GM23248 (cell line): ENCODE measurements at regions not wholly inside any gene's neighbourhood (a gene's known extent, or its start where the extent isn't known, plus 50 kb on each side); places are given as distances from the start of the nearest gene placed in this dataset.

ENCODE experiments used
- DNase-seq: peaks from one replicate; pipeline ENCODE4 v3.0.0-alpha.2; 2015
- H2AFZ ChIP-seq: fragments of 200-600 bp; sonication (generic); 2 replicates; pipeline ENCODE4 v1.6.1; 2016; ENCODE audit warnings: antibody characterized with exemption
- H3F3A ChIP-seq: fragments of 200-600 bp; sonication (generic); 2 replicates; pipeline ENCODE4 v1.6.1; 2016; ENCODE audit warnings: mild to moderate bottlenecking, antibody characterized with exemption, mixed run types; ENCODE audit not compliant: insufficient read depth
- H3K27ac ChIP-seq: fragments of 200-600 bp; sonication (generic); 2 replicates; pipeline ENCODE4 v1.5.1; 2016; ENCODE audit warnings: mild to moderate bottlenecking
- H3K27me3 ChIP-seq: fragments of 200-600 bp; sonication (generic); replicated peaks from 2 replicates; pipeline ENCODE4 v1.6.1; 2016; ENCODE audit warnings: mild to moderate bottlenecking; ENCODE audit not compliant: insufficient read depth
- H3K36me3 ChIP-seq: fragments of 200-600 bp; sonication (generic); 2 replicates; pipeline ENCODE4 v1.6.1; 2016; ENCODE audit warnings: low read depth, mild to moderate bottlenecking
- H3K4me1 ChIP-seq: fragments of 200-600 bp; sonication (generic); 2 replicates; pipeline ENCODE4 v1.6.1; 2016; ENCODE audit warnings: mild to moderate bottlenecking; ENCODE audit not compliant: insufficient read depth
- H3K4me2 ChIP-seq: fragments of 200-600 bp; sonication (generic); one replicate; pipeline ENCODE4 v1.6.1; 2016; ENCODE audit warnings: mild to moderate bottlenecking; ENCODE audit not compliant: unreplicated experiment
- H3K4me3 ChIP-seq: fragments of 200-600 bp; sonication (generic); 2 replicates; pipeline ENCODE4 v1.5.1; 2016; ENCODE audit warnings: mild to moderate bottlenecking
- H3K79me2 ChIP-seq: fragments of 200-600 bp; sonication (generic); 2 replicates; pipeline ENCODE4 v1.6.1; 2016; ENCODE audit warnings: mild to moderate bottlenecking; ENCODE audit not compliant: insufficient read depth
- H3K9ac ChIP-seq: fragments of 200-600 bp; sonication (generic); 2 replicates; pipeline ENCODE4 v1.6.1; 2016; ENCODE audit warnings: mild to moderate bottlenecking
- H3K9me2 ChIP-seq: fragments of 200-600 bp; sonication (generic); 2 replicates; pipeline ENCODE4 v1.6.1; 2016; ENCODE audit warnings: mixed run types, mild to moderate bottlenecking, moderate library complexity; ENCODE audit not compliant: insufficient read depth
- H3K9me3 ChIP-seq: fragments of 200-600 bp; sonication (generic); one replicate; pipeline ENCODE4 v1.6.1; 2017; ENCODE audit warnings: low read depth
- H4K20me1 ChIP-seq: fragments of 200-600 bp; sonication (generic); 2 replicates; pipeline ENCODE4 v1.6.0; 2016; ENCODE audit not compliant: insufficient read depth
- EZH2 ChIP-seq: fragments of 200-600 bp; sonication (generic); IDR thresholded peaks from 2 replicates; pipeline ENCODE4 v1.6.1; 2018; ENCODE audit warnings: antibody characterized with exemption, mild to moderate bottlenecking; ENCODE audit not compliant: insufficient read depth, poor library complexity, severe bottlenecking
- EZH2phosphoT487 ChIP-seq: fragments of 200-600 bp; sonication (generic); IDR thresholded peaks from 2 replicates; pipeline ENCODE4 v1.6.1; 2018; ENCODE audit warnings: antibody characterized with exemption, moderate library complexity, mild to moderate bottlenecking, low read depth; ENCODE audit not compliant: insufficient read depth
- WGBS, 2 experiments: methylation state at CpG; one replicate each; pipeline ENCODE4 v1.1.6; 2015 to 2017; ENCODE audit warnings: low lambda C conversion rate in 2 of 2, low coverage in 1 of 2; ENCODE audit errors: missing lambda C conversion rate in 2 of 2; 5-methylcytosine and 5-hydroxymethylcytosine counted together
- in situ Hi-C: fragments of 300-500 bp; cut with MboI; formaldehyde crosslinking; loops from 2 replicates; pipeline ENCODE4 v1.15.0; 2020

DNA sequence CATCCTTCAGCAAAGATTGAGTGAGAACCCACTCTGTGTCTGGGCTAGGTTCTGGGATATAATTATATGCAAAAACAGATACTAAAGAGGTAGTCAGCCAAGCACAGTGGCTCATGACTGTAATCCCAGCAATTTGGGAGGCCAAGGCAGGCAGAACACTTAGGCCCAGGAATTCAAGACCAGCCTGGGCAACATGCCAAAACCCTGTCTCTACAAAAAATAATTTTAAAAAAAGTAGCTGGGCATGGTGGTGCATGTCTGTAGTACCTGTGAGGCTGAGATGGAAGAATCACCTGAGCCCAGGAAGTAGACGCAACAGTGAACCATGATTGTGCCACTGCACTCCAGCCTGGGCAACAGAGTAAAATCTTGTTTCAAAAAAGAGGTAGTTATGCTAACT, 237.5 kb upstream of the HMGA2 start:
- Histone ChIP-seq H3K9ac (no peak overlapping the region), H3K79me2 (no peaks in the 10 kb centered on the region), H2AFZ (no peak overlapping the region), H3K4me1 (no peaks in the 10 kb centered on the region), H3K27me3 (no peaks in the 10 kb centered on the region), H3K27ac (no peak overlapping the region), H3F3A (no peaks in the 10 kb centered on the region), H3K4me3 (no peak overlapping the region), H3K9me3 (no peaks in the 10 kb centered on the region), H3K36me3 (no peaks in the 10 kb centered on the region), H3K9me2 (no peaks in the 10 kb centered on the region), H4K20me1 (no peaks in the 10 kb centered on the region), H3K4me2 (no peak overlapping the region)
- DNase-seq: no peak
- in situ Hi-C loops: no loop called here
- TF ChIP-seq EZH2phosphoT487 (no peak), EZH2 (no peak)
- WGBS, 2 experiments: 94 to 97% methylated on average over 1 of the region's 1 CpG

DNA sequence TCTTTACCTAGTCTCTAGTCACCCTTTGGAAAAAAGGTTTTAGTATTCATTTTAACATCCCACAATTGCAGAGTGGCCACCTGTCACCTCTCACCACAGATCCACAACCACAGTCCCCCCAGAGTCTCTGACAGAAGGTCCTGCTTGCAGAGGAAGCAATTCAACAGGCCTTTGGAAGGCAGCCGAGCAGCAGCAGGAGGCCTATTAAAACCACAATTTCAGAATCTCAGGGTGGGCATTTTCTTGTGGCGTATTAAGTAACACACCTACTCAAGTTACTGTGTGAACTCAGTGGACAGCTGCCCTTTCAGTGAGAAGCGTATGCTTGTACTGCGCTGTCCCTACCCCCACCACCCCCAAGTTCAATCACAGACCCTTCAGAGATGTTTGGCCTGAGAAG, 234.0 kb upstream of the HMGA2 start:
- Histone ChIP-seq H3K4me2 (no peak overlapping the region), H2AFZ (no peak overlapping the region), H3K9me2 (no peaks in the 10 kb centered on the region), H3K27ac (no peak overlapping the region), H3K36me3 (no peaks in the 10 kb centered on the region), H3K4me1 (0 out of 2 replicates have a peak, but pooled peaks cover 7% of the 10 kb centered on the region), H4K20me1 (no peaks in the 10 kb centered on the region), H3K27me3 (no peaks in the 10 kb centered on the region), H3K79me2 (no peaks in the 10 kb centered on the region), H3K9ac (no peak overlapping the region), H3F3A (no peaks in the 10 kb centered on the region), H3K4me3 (no peak overlapping the region), H3K9me3 (no peaks in the 10 kb centered on the region)
- WGBS, 2 experiments: 93 to 97% methylated on average over 4 of the region's 4 CpGs
- DNase-seq: no peak
- in situ Hi-C loops: no loop called here
- TF ChIP-seq EZH2 (no peak), EZH2phosphoT487 (no peak)

DNA sequence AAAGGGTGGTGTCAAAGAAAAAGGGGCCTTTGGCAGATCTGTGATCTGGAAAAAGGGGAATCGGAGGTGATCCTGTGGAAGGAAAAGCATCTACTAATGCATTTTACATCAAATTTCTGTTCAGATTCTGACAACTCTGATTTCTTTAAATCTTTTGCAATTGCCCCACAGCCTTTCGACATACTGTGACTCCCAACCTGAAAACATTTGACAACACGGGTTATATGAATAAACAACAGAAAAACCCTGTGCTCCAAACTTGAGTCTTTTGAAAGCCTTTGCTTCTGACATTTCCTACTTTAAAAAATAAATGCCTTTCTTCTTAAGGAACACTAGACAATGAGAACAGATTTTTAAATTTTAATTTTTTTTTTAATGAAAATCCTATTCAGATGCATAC, 231.9 kb upstream of the HMGA2 start:
- Histone ChIP-seq H2AFZ (no peak overlapping the region), H3K27ac (no peak overlapping the region)
- in situ Hi-C loops: no loop called here

DNA sequence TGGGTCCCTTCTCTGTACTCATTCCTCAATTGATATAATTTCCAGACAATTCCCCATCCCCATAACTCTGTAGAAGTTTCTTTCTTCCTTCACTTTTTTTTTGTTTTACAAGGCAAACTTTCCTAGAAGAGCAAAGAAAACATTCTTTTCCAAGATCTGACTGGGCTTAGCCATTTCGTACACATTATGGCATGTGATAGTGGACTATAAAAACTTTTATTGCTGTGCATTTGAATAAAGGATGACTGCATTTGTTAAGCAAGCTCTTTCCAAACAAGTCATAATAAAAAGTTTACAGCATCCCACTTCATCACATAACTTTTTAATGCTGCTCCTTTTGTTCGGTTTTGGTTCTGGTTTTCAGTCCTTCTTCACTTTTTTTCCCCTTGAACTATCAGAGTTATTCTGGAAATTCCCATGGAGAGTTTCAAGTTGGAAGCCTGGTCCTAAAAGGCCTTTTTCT, 231.0 kb upstream of the HMGA2 start:
- in situ Hi-C loops: no loop called here
- H3K36me3 ChIP-seq: no peaks in the 10 kb centered on the region
- no peaks in the 10 kb centered on the region for H3K79me2 ChIP-seq
- no peak overlapping the region for H3K4me3 ChIP-seq
- no peaks in the 10 kb centered on the region for H3K27me3 ChIP-seq
- WGBS, 2 experiments: 81 to 93% methylated on average over 2 of the region's 2 CpGs
- no peak overlapping the region for H3K4me2 ChIP-seq
- no peak overlapping the region for H2AFZ ChIP-seq
- H3F3A ChIP-seq: no peaks in the 10 kb centered on the region
- no peaks in the 10 kb centered on the region for H4K20me1 ChIP-seq
- H3K9me2 ChIP-seq: no peaks in the 10 kb centered on the region
- DNase-seq: no peak
- no peak overlapping the region for H3K27ac ChIP-seq
- H3K9me3 ChIP-seq: no peaks in the 10 kb centered on the region
- TF ChIP-seq EZH2phosphoT487 (no peak), EZH2 (no peak)
- no peak overlapping the region for H3K9ac ChIP-seq
- H3K4me1 ChIP-seq: 0 out of 2 replicates have a peak, but pooled peaks cover 7% of the 10 kb centered on the region

More for the DNA sequence above, 231.9 kb upstream of the HMGA2 start:
- no peak overlapping the region for H3K9ac ChIP-seq
- no peak overlapping the region for H3K4me3 ChIP-seq
- DNase-seq: no peak
- no peaks in the 10 kb centered on the region for H3K9me3 ChIP-seq
- H3K79me2 ChIP-seq: no peaks in the 10 kb centered on the region
- H3K9me2 ChIP-seq: no peaks in the 10 kb centered on the region
- H3K36me3 ChIP-seq: no peaks in the 10 kb centered on the region
- 0 out of 2 replicates have a peak, but pooled peaks cover 7% of the 10 kb centered on the region for H3K4me1 ChIP-seq
- H3F3A ChIP-seq: no peaks in the 10 kb centered on the region
- TF ChIP-seq EZH2phosphoT487 (no peak), EZH2 (no peak)
- H3K4me2 ChIP-seq: no peak overlapping the region
- no peaks in the 10 kb centered on the region for H3K27me3 ChIP-seq
- H4K20me1 ChIP-seq: no peaks in the 10 kb centered on the region
- 93 to 95% methylated on average over 3 of the region's 3 CpGs for WGBS, 2 experiments

DNA sequence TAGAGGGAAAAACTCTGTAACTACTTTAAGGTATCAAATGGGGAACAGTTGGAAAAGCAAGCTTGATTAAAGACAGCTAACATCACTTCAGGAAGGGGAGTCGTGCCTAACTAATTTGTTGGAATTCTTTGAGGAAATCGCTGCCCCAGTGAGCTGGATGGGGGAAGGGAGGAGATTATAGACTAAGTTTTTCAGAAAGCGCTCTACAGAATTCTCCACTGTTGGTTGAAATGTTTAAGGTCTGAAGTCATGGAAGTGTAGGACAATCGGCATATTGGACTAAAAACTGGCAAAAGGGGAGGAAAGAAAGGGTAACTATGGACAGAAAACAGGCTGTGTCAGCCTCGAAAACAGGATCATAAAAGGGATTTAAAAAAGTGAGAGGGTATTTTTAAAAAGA, 229.9 kb upstream of the HMGA2 start:
- no peak for TF ChIP-seq EZH2
- no peak for TF ChIP-seq EZH2phosphoT487
- Histone ChIP-seq H3K4me2 (no peak overlapping the region), H3K4me3 (no peak overlapping the region), H3K36me3 (no peaks in the 10 kb centered on the region), H3F3A (no peaks in the 10 kb centered on the region), H3K9ac (no peak overlapping the region), H3K27me3 (no peaks in the 10 kb centered on the region), H3K27ac (no peak overlapping the region), H3K79me2 (no peaks in the 10 kb centered on the region), H2AFZ (peak overlapping the region; percentile 16; the same call in 1 of the 2 replicates), H3K9me2 (no peaks in the 10 kb centered on the region), H3K9me3 (no peaks in the 10 kb centered on the region), H3K4me1 (0 out of 2 replicates have a peak, but pooled peaks cover 7% of the 10 kb centered on the region), H4K20me1 (no peaks in the 10 kb centered on the region)
- DNase-seq: no peak
- WGBS, 2 experiments: 50 to 65% methylated on average over 5 of the region's 5 CpGs
- in situ Hi-C loops: no loop called here
